Activated B cell treated with CpG ODN at 0.5 μM for 24 hours (primary cell): ENCODE measurements at regions not wholly inside any gene's neighbourhood (a gene's known extent, or its start where the extent isn't known, plus 50 kb on each side); places are given as distances from the start of the nearest gene placed in this dataset.

Experiments
- ATAC-seq: fragments of 200-7000 bp; cut with Tn5 transposase; one replicate; pipeline ENCODE4 v1.10.0; 2021; ENCODE audit warnings: low read depth, mild to moderate bottlenecking, moderate library complexity
- CTCF ChIA-PET: fragments of 350-600 bp; sonication (Branson Sonifier 250); formaldehyde crosslinking; loops from one replicate; lab custom pipeline; 2021; ENCODE audit warnings: antibody characterized with exemption; lab: Charles Lee
- POLR2A ChIA-PET: fragments of 350-600 bp; sonication (Branson Sonifier 250); formaldehyde crosslinking; loops from one replicate; lab custom pipeline; 2021; ENCODE audit warnings: antibody characterized with exemption; lab: Charles Lee
- DNase-seq: peaks from one replicate; pipeline ENCODE4 v3.0.0; 2022
- H3K27ac Mint-ChIP-seq: one replicate; pipeline ENCODE4 v1.8.0; 2020; ENCODE audit warnings: mixed read lengths
- H3K27me3 Mint-ChIP-seq: one replicate; pipeline ENCODE4 v1.8.0; 2021; ENCODE audit warnings: mixed read lengths
- H3K36me3 Mint-ChIP-seq: one replicate; pipeline ENCODE4 v1.8.0; 2021; ENCODE audit warnings: low read depth, mixed read lengths
- H3K4me1 Mint-ChIP-seq: one replicate; pipeline ENCODE4 v1.8.0; 2021; ENCODE audit warnings: mixed read lengths
- H3K4me3 Mint-ChIP-seq: one replicate; pipeline ENCODE4 v1.8.0; 2020; ENCODE audit warnings: mild to moderate bottlenecking, mixed read lengths
- H3K9me3 Mint-ChIP-seq: one replicate; pipeline ENCODE4 v1.8.0; 2020; ENCODE audit warnings: mixed read lengths
- intact Hi-C: fragments of 100-400 bp; cut with micrococcal nuclease; formaldehyde crosslinking; loops from one replicate; pipeline ENCODE4 v1.15.1; 2024
- TF ChIP-seq, protein P1 (sequence below): fragments of 200-600 bp; IDR thresholded peaks from one replicate; pipeline ENCODE4 v1.8.0; 2022; ENCODE audit warnings: antibody characterized with exemption, mild to moderate bottlenecking

DNA sequence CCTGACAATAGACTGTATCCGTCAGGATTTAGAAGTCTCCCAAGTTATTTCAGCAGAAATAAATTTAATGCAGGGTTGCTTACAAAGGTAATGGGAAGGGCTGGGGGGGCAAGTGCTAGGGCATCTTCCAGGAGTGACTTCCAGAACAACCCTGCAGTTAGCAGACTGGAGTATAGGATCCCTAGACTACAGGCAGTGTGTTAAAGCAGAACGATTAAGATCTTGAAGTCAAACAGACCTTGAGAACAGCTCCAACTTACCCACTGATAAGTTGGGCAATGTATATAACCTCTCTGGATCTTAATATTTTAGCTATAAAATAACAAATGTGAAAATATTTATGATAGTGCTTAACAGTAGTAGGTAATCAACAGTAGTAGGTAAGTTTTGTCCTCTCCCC, 113.6 kb upstream of the LIFR start:
- intact Hi-C loops = no loop called here
- ChIA-PET CTCF (no interaction called here), POLR2A (no interaction called here)
- H3K4me3 Mint-ChIP-seq = no peak overlapping the region
- no peaks in the 10 kb centered on the region for H3K36me3 Mint-ChIP-seq
- TF ChIP-seq, protein P1, sequence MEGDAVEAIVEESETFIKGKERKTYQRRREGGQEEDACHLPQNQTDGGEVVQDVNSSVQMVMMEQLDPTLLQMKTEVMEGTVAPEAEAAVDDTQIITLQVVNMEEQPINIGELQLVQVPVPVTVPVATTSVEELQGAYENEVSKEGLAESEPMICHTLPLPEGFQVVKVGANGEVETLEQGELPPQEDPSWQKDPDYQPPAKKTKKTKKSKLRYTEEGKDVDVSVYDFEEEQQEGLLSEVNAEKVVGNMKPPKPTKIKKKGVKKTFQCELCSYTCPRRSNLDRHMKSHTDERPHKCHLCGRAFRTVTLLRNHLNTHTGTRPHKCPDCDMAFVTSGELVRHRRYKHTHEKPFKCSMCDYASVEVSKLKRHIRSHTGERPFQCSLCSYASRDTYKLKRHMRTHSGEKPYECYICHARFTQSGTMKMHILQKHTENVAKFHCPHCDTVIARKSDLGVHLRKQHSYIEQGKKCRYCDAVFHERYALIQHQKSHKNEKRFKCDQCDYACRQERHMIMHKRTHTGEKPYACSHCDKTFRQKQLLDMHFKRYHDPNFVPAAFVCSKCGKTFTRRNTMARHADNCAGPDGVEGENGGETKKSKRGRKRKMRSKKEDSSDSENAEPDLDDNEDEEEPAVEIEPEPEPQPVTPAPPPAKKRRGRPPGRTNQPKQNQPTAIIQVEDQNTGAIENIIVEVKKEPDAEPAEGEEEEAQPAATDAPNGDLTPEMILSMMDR = no peak
- no peaks in the 10 kb centered on the region for H3K4me1 Mint-ChIP-seq
- no peaks in the 10 kb centered on the region for H3K27me3 Mint-ChIP-seq
- DNase-seq (no peak), ATAC-seq (no peak)
- H3K27ac Mint-ChIP-seq = no peak overlapping the region
- H3K9me3 Mint-ChIP-seq = no peaks in the 10 kb centered on the region

DNA sequence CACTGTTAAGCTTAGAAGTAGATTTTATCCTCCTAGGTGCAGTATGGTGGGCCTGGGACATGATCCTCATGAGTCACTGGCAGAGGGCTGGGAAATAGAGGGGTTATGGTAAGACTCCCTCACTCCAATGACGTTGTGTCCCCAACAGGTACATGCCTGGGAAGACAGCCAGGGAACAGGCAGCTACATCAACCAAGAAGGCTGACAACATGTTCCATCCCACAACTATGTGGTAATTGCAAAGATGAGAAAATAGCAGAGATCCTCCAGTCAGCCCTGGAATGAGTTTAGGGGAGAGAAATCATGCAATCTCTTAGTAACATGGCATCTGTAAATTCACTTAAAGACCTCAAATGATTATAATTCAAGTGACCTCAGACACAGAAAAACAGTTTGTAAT, 114.4 kb upstream of the LIFR start:
- H3K9me3 Mint-ChIP-seq = peaks cover 4% of the 10 kb centered on the region
- H3K4me3 Mint-ChIP-seq = no peak overlapping the region
- H3K4me1 Mint-ChIP-seq = no peaks in the 10 kb centered on the region
- no peak for ATAC-seq
- TF ChIP-seq, protein P1 = no peak
- intact Hi-C loops = no loop called here
- H3K27ac Mint-ChIP-seq = no peak overlapping the region
- ChIA-PET POLR2A (no interaction called here), CTCF (no interaction called here)
- no peak for DNase-seq
- no peaks in the 10 kb centered on the region for H3K36me3 Mint-ChIP-seq
- H3K27me3 Mint-ChIP-seq = no peaks in the 10 kb centered on the region

DNA sequence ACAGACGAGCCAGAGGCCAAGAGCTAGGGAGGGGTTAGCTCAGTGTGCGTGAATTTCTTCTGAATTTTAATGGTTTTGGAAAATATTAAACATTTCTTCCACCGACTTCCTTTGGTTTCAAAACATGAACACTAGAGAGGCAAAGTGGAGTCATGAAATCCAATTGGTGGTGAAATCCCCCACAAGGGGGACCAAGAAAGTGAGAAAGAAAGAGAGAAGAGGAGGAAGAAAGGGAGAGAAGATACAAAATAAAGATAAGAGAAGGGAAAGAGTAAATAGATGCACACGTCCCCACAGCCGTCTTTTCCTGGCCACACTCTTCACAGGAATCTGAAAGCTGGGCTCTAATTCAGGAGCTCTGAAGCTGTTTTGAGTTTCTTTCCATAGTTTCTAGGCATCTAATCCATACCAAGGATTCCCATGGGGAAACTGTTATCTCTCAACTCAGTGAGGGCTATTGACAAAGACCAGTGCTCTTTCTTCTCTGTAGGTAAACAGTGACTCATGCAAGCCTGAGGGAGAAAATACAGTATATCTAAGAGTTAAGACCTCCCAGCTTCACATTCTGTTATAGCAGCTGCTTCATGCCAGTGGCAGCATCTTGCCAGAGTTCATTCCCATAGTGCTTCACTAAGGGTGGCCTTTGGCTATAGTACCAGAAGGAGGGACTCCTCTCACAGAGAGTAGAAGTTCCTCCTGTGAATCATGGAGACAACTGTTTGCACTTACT, 115.8 kb upstream of the LIFR start:
- Mint-ChIP-seq H3K27me3 (no peaks in the 10 kb centered on the region), H3K9me3 (peaks cover 5% of the 10 kb centered on the region), H3K36me3 (no peaks in the 10 kb centered on the region), H3K4me3 (no peak overlapping the region), H3K27ac (no peak overlapping the region), H3K4me1 (no peaks in the 10 kb centered on the region)
- CTCF ChIA-PET = no interaction called here
- TF ChIP-seq, protein P1 = no peak
- POLR2A ChIA-PET = no interaction called here
- DNase-seq (no peak), ATAC-seq (no peak)
- intact Hi-C loops = no loop called here

DNA sequence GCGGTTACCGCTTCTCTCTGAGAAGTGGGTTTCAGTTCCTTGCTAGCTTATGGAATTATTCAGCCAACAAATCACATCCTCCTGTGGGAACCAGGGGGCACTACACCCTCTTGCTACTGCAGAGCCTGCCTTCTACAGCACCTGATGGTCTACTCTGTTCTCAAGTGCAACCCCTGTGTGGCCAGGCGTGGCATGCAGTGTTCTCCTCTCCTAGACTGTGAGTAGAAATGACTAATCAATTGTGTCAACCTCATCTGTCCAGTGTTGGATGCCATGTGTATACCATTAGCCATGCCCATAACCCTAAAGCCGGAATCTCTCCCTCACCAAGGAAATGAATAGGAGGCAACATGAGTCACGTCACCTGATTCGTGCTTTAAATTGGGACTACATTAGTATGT, 117.2 kb upstream of the LIFR start:
- intact Hi-C loops = no loop called here
- TF ChIP-seq, protein P1 = no peak
- Mint-ChIP-seq H3K4me1 (no peaks in the 10 kb centered on the region), H3K27me3 (no peaks in the 10 kb centered on the region), H3K36me3 (no peaks in the 10 kb centered on the region), H3K4me3 (no peak overlapping the region), H3K9me3 (peaks cover 5% of the 10 kb centered on the region), H3K27ac (no peak overlapping the region)
- DNase-seq (no peak), ATAC-seq (no peak)
- ChIA-PET POLR2A (no interaction called here), CTCF (no interaction called here)

DNA sequence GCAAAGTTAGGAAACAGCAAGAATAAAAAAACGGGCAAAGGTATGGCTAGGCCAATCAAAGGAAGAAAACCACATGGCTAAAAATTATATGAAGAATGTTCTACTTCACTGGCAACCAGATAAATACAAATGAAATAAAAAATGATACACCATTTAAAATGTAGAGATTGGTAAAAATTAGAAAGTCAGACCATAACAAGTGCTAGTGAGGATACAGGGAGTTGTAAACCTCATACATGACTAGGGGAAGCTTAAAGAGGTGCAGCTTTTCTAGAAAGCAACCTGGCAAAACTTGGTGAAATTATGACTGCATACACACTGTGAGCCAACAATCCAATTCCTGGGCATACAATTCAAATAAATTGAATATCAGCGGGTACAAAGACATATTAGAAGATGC, 119.0 kb upstream of the LIFR start:
- H3K4me3 Mint-ChIP-seq = no peak overlapping the region
- POLR2A ChIA-PET = no interaction called here
- H3K4me1 Mint-ChIP-seq = no peaks in the 10 kb centered on the region
- CTCF ChIA-PET = no interaction called here
- no peak for ATAC-seq
- H3K27me3 Mint-ChIP-seq = no peaks in the 10 kb centered on the region
- no peaks in the 10 kb centered on the region for H3K36me3 Mint-ChIP-seq
- DNase-seq = no peak
- H3K27ac Mint-ChIP-seq = no peak overlapping the region
- TF ChIP-seq, protein P1 = no peak
- intact Hi-C loops = no loop called here
- H3K9me3 Mint-ChIP-seq = peaks cover 5% of the 10 kb centered on the region
